HG03196 (cell line): ENCODE measurements at regions not wholly inside any gene's neighbourhood (a gene's known extent, or its start where the extent isn't known, plus 50 kb on each side); places are given as distances from the start of the nearest gene placed in this dataset.

ENCODE experiments used
- ATAC-seq: cut with Tn5 transposase; IDR thresholded peaks from one replicate; pipeline ENCODE4 v1.9.1; 2021; ENCODE audit not compliant: unreplicated experiment

GRCh38 chr2:240225660-240226475 lies 85.4 kb upstream of the OTOS start:
- no peak for ATAC-seq

- ATAC-seq, result no peak
Measured at GRCh38 chr2:240226672-240227537, 86.4 kb upstream of the OTOS start.

DNA sequence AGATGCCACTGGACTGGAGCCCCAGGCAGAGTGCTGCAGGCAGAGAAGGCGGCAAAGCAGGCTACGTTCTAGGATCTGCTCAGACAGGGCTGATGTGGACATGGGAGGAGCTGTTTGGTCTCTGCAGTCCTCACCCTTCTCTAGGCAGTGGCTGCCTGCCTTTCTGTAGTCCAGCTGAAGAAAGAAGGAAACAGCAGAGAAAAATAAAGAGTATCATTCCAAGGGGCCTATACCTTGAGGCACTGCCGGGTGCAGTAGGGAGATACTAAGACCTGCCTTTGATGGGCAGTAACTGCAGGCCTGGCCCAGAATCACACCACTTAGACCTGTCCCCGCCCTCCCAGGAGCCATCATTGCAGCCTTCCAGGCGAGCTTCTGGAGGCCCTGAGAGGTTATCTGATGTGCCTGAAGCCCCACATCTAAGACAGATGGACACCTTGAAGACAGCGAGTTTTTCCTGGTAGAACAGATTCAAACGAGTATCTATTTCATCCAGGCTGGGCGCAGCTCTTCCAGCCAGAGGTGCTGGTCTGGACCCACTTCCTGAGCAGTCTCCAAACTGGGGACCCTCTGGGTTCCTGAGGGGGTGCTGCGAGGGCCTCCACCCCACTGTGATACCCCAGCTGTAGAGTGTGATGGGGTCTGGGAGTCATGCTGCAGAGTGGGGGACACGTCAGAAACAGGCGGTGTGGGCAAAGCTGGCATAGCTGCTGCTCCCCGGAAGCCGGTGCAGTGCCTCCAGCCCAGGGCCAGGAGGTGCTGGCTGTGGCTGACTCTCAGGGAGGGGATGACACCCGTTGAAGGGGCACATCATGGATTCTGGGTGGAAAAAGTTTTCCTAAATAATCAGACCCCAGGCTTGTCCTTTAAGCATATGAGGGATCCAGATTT lies 87.3 kb upstream of the OTOS start:
- ATAC-seq, result no peak

DNA sequence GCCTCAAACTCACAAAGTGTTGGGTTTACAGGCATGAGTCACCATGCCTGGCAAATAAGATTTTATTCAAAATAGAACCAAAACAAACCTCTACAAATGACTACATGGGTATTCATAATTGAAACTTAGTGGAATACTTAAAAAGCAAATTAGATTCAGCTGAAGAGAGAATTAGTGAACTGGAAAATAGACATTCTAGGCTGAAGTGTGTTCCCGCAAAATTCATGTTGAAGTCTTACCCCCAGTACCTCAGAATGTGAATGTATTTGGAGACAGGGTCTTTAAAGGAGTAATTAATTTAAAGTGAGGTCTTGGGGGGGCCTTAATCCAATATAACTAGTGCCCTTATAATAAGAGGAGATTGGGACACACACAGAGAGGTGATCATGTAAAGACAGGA lies 88.5 kb upstream of the OTOS start:
- ATAC-seq, result no peak

GRCh38 chr2:240229603-240230235 lies 89.3 kb upstream of the OTOS start:
- no peak for ATAC-seq

DNA sequence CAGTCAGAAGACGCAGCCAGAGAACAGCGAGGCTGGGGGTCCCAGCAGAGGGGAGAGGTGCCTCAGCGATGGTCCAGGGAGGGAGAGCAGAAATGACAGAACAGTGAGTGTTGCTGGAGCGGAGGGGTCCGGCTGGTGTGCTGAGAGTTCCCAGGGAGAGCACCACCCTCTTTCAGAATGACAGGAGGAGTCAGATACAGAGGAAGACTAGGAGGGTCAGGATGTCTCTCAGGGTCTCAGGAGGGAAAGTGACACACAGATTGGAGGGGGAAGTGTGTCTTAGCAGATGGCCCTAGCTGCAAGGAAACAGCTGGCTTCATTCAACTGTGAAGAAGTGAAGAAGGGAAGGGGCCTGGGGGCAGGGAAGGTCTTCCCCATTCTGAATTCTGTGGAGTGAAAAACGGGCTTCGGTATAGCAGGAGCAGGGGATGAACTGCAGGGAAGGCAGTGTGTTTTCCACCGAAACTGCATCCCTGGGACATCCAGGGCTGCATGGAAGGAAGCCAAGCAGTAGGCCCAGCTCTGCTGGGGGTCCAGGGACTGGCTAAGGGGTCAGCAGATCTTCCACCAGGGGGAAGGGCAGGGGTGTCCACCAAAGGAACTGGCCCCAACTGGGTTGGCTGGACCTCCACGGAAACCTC lies 90.0 kb upstream of the OTOS start:
- ATAC-seq, result no peak

- no peak for ATAC-seq
Measured at GRCh38 chr2:240231838-240232244, 91.4 kb upstream of the OTOS start.

GRCh38 chr2:240232264-240232915 lies 91.9 kb upstream of the OTOS start:
- no peak for ATAC-seq

- no peak for ATAC-seq
Measured at GRCh38 chr2:240232961-240233884, 92.8 kb upstream of the OTOS start.

DNA sequence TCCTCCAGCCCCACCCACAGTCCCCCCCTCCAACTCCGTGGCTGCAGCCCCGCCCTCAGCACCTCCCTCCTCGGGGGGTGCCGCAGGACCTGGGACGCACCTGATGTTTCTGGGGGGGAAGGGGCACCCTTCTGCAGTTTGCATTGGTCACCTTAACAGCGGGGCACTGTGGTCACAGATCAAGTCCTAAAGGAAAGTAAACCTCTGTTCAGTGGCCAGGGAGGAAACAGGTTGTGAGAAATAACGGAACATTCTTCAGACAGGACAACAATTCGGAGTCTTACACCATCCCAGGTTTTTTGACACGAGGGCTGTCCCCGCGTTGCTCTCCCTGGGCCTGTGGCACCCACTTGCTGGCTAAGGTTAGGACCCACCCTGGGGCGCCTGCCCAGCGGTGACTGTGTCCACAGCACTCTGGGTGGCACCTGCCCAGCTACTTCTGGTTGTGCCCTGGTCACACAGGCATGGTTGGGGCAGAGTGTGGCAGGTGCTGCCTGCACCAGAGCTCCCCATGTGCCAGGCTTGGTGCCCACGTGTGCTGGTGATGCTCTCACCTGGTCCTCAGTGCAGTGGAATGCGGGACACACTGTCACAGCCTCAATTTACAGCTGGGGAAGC lies 93.5 kb upstream of the OTOS start:
- ATAC-seq, result no peak

DNA sequence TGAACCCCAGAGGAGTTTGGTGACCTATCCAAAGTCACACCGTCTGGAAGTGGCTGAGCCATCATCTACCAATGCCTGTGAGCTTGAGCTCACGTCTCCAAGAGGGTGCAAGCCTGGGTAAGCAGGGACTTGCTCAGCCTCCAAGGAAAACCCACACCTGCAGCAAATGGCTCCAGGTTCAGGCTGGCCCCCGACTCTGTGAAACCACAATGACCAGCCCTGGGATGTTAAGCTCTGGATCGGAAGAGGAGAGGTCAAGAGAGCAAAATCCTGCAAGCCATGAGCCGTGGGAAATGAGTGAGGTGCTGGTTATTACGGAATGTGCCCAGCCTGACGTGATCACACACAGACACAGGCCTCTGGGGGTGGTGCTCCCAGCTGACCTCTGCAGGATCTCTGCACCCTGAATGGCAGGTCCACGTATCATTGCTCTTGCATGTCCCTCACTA lies 94.1 kb upstream of the OTOS start:
- ATAC-seq, result no peak

DNA sequence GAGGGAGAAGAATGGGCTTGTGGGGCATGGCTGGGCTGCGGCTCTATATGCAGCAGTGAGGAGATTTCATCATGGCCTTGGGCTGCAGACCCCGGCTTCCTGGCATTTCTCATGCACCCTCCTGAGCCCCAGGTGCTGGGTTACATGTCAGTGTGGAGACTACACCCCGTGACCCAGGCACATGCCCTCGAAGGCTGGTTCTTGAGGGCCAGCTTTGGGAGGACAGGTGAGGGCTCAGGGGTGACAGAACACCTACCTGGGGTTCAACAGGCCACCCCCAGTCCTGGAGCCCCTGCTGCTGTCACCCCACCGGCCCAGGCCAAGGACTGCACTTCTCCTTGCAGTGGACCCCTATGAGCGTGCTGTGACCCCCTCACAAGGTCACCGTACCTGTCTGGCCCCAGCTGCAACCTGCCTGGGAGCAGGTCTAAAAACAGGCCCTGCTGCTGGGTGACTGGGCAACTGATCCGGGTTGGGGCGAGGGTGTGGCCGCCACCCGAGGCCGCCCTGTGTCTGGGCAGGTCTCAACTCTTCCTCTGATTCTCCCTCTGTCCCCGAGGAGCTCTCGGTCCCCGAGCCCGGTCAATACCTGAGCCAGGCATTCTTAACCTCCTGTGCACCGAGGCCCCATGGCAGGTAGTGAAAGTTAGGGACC lies 94.8 kb upstream of the OTOS start:
- ATAC-seq, result no peak

- no peak for ATAC-seq
Measured at GRCh38 chr2:240235811-240236210, 95.4 kb upstream of the OTOS start.

DNA sequence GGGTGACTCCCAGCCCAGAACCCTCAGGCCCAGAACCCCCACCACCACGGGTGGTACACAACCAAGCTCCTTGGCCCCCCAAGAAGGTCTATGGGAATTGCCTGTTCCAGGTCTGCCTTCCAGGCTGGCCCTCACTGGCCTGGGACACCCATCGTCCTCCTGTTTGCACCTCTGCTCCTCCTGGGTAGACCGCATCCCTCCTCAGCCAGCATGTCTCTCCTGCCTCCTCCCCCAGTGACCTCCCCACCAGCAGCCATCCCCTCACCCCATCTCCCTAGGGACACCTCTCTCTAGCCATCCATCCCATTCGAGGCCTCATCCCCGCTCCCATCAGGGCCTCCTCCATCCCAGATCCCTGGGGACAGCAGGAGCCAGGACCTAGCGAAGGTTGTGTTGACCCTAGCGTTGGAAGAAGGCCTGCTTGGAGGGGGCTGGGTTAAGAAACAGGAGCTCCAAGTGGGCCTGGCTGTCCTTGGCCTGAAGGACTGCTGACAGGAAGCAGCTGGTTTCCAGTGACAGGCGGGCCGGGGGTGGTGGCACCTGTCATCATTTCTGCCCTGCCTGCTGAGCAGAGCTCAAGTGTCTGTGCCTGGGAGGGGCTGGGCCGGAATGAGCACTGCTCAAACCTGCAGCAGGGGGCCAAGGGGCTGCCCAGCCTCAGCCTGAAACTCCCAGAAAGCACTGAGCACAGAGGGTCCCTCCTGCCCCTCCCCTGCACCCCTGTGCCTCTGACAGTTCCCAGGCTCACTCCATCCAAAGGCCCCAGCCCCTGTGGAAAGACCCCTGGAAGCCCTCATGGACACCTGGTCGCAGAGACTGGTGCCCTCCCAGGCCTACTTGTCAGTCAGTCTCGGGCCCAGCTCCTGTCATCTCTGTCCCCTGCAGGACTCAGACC lies 96.0 kb upstream of the OTOS start:
- ATAC-seq, result no peak

DNA sequence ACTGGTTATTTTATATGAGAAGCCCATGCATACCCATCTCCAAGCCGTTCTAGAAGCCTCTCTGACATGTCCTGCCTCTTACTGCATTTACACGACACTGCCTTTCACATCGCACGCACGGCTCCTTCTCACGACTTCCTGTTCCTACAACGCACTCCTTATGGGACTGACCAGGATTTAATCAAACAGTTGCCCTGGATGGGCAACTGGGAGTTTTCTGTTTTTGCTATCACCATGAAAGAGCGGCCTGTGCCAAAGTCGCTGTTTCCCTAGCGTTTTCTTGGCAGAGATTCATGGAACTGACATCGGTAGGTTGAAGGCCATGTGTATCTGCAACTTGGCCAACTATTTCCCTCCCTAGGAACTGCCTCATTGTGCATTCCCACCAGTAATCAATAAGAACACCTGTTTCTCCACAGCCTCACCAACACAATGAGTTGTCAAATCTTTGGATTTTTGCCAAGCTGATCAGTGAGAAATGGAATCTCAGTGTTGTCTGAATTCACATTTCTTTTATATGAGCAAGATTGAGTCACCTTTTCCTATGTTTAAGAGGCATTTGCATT lies 97.2 kb upstream of the OTOS start:
- ATAC-seq, result no peak

GRCh38 chr2:240238201-240238600 lies 97.7 kb upstream of the OTOS start:
- ATAC-seq, result no peak
